ENCODE measurements at regions not wholly inside any gene's neighbourhood (a gene's known extent, or its start where the extent isn't known, plus 50 kb on each side); places are given as distances from the start of the nearest gene placed in this dataset.

GRCh38 chr10:21157664-21158063 is 260.6 kb upstream of the NEBL start:
- Histone ChIP-seq H3K27ac (ENCODE audit: low read length) (no peak overlapping the region), H3K9me2 (ENCODE audit: insufficient read depth, low read length) (no peaks in the 10 kb centered on the region), H3K9me3 (ENCODE audit: low read length) (no peaks in the 10 kb centered on the region), H3K27me3 (ENCODE audit: insufficient read depth, low read depth, low read length) (no peaks in the 10 kb centered on the region), H3K36me3 (ENCODE audit: insufficient read depth, low read length) (no peaks in the 10 kb centered on the region), H3F3A (ENCODE audit: insufficient read depth, low read length, poor library complexity, severe bottlenecking) (no peaks in the 10 kb centered on the region), H3K79me2 (replicated peaks; ENCODE audit: insufficient read depth, low read length) (peaks cover 3% of the 10 kb centered on the region), H4K20me1 (ENCODE audit: insufficient read depth) (no peaks in the 10 kb centered on the region), H3K4me2 (ENCODE audit: low read length) (no peak overlapping the region), H3K9ac (ENCODE audit: low read length) (no peak overlapping the region), H3K4me3 (ENCODE audit: low read length) (no peak overlapping the region), H2AFZ (ENCODE audit: low read depth, low read length) (no peak overlapping the region)
- TF ChIP-seq SMC3 (conservative IDR thresholded peaks at IDR 0.05; ENCODE audit: poor library complexity) (no peak), EZH2 (IDR thresholded peaks at IDR 0.05; ENCODE audit: borderline replicate concordance, insufficient read depth, low read length, poor library complexity, severe bottlenecking) (no peak), REST (IDR thresholded peaks at IDR 0.05; ENCODE audit: borderline replicate concordance) (no peak), MXI1 (conservative IDR thresholded peaks at IDR 0.05; ENCODE audit: poor library complexity, severe bottlenecking) (no peak), RAD21 (conservative IDR thresholded peaks at IDR 0.05) (no peak), TAF1 (IDR thresholded peaks at IDR 0.05; ENCODE audit: low read depth) (no peak), CTCF (IDR thresholded peaks at IDR 0.05; ENCODE audit: poor library complexity, severe bottlenecking) (no peak), POLR2AphosphoS5 (IDR thresholded peaks at IDR 0.05) (no peak), EP300 (conservative IDR thresholded peaks at IDR 0.05; ENCODE audit: poor library complexity, severe bottlenecking) (no peak)

GRCh38 chr10:21150166-21150565 is 253.1 kb upstream of the NEBL start:
- Histone ChIP-seq H4K20me1 (ENCODE audit: insufficient read depth) (no peaks in the 10 kb centered on the region), H3K4me2 (ENCODE audit: low read length) (no peak overlapping the region), H3K9ac (ENCODE audit: low read length) (no peak overlapping the region), H3K9me3 (ENCODE audit: low read length) (no peaks in the 10 kb centered on the region), H3K9me2 (ENCODE audit: insufficient read depth, low read length) (no peaks in the 10 kb centered on the region), H3K27me3 (ENCODE audit: insufficient read depth, low read depth, low read length) (no peaks in the 10 kb centered on the region), H3F3A (ENCODE audit: insufficient read depth, low read length, poor library complexity, severe bottlenecking) (peaks cover 4% of the 10 kb centered on the region), H3K36me3 (ENCODE audit: insufficient read depth, low read length) (no peaks in the 10 kb centered on the region), H3K27ac (ENCODE audit: low read length) (no peak overlapping the region), H3K4me3 (ENCODE audit: low read length) (no peak overlapping the region), H2AFZ (ENCODE audit: low read depth, low read length) (no peak overlapping the region), H3K79me2 (replicated peaks; ENCODE audit: insufficient read depth, low read length) (no peaks in the 10 kb centered on the region)
- TF ChIP-seq POLR2AphosphoS5 (IDR thresholded peaks at IDR 0.05): no peak
- TF ChIP-seq TAF1 (IDR thresholded peaks at IDR 0.05; ENCODE audit: low read depth): no peak
- TF ChIP-seq EP300 (conservative IDR thresholded peaks at IDR 0.05; ENCODE audit: poor library complexity, severe bottlenecking): no peak
- TF ChIP-seq SMC3 (conservative IDR thresholded peaks at IDR 0.05; ENCODE audit: poor library complexity): no peak
- no peak for TF ChIP-seq RAD21 (conservative IDR thresholded peaks at IDR 0.05)
- TF ChIP-seq REST (IDR thresholded peaks at IDR 0.05; ENCODE audit: borderline replicate concordance): no peak
- no peak for TF ChIP-seq CTCF (IDR thresholded peaks at IDR 0.05; ENCODE audit: poor library complexity, severe bottlenecking)
- TF ChIP-seq MXI1 (conservative IDR thresholded peaks at IDR 0.05; ENCODE audit: poor library complexity, severe bottlenecking): no peak
- no peak for TF ChIP-seq EZH2 (IDR thresholded peaks at IDR 0.05; ENCODE audit: borderline replicate concordance, insufficient read depth, low read length, poor library complexity, severe bottlenecking)
